Epithelial cell of esophagus (primary cell): ENCODE measurements at regions not wholly inside any gene's neighbourhood (a gene's known extent, or its start where the extent isn't known, plus 50 kb on each side); places are given as distances from the start of the nearest gene placed in this dataset.
A peak's percentile ranks its signal among the peaks of the same experiment; 100 is the strongest.

Source experiments
- DNase-seq: peaks from one replicate; pipeline ENCODE4 v3.0.0; 2010; ENCODE audit warnings: low read depth
- H3K4me3 ChIP-seq: 2 replicates; pipeline ENCODE4 v1.5.1; 2011; ENCODE audit warnings: mild to moderate bottlenecking, low read length, control low read depth
- TF ChIP-seq, protein P1 (sequence below): IDR thresholded peaks from 2 replicates; pipeline ENCODE4 v1.5.1; 2011; ENCODE audit warnings: low read depth, mild to moderate bottlenecking, low read length, control low read depth, inconsistent platforms; ENCODE audit not compliant: insufficient read depth; ENCODE audit errors: missing control alignments

DNA sequence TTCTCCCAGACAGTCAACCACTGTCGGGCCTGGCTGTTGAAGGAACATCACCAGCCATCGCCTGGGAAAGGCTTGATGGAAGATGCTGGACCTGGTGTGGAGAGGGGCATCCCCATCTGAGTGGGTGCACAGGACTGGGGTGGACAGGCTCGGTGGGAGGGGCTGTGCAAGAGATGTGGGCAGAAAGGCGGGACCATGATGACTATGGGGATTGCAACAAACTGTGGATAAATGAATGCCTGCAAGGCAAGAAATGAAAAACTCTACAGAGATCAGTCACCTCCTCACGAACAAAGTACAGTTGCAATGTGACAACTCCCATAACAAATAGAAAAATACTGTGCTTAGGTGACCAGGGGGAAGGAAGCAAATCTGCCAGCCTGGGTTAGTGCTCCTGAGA is 171.9 kb upstream of the GPR12 start:
- DNase-seq: no peak
- TF ChIP-seq, protein P1, sequence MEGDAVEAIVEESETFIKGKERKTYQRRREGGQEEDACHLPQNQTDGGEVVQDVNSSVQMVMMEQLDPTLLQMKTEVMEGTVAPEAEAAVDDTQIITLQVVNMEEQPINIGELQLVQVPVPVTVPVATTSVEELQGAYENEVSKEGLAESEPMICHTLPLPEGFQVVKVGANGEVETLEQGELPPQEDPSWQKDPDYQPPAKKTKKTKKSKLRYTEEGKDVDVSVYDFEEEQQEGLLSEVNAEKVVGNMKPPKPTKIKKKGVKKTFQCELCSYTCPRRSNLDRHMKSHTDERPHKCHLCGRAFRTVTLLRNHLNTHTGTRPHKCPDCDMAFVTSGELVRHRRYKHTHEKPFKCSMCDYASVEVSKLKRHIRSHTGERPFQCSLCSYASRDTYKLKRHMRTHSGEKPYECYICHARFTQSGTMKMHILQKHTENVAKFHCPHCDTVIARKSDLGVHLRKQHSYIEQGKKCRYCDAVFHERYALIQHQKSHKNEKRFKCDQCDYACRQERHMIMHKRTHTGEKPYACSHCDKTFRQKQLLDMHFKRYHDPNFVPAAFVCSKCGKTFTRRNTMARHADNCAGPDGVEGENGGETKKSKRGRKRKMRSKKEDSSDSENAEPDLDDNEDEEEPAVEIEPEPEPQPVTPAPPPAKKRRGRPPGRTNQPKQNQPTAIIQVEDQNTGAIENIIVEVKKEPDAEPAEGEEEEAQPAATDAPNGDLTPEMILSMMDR: no peak
- H3K4me3 ChIP-seq: no peak overlapping the region

DNA sequence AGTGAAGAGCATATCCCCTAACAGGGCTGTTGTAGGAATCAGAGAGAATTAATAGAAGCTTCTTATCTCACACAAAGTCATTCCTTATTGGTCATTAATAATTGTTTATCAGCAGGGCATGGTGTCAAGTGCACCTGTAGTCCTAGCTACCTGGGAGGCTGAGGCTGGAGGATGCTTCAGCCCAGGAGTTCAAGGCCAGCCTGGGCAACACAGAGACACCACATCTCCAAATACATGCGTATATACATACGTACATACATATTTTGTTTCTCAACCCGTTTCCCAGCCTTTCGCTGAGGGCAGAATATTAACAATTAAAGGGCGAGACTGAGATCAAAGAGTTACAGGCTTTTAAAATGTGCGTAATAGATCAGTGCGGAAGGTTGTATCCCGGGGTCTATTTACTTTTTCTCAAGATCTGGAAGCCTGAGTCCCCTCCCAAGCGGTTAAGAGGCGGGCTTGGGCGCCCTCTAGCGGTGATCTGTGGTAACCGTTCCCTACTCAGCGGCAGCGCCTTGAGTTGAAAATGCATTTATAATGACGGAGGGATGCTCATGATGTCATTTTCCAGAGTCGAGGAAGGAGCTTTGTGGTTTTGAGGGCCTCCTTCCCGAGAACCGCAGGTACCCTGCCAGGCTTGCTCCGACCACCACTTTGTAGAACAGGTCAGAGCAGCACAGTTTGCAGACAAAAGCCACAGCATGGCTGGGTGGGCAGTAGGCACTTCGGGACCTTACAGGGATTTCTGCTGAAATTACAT is 169.6 kb upstream of the GPR12 start:
- TF ChIP-seq, protein P1: peak; percentile 94
- peak; percentile 60 for DNase-seq
- H3K4me3 ChIP-seq: no peak overlapping the region

- DNase-seq: no peak
- H3K4me3 ChIP-seq: no peak overlapping the region
- TF ChIP-seq, protein P1: no peak
Measured at GRCh38 chr13:26927511-26927910, 166.9 kb upstream of the GPR12 start.

DNA sequence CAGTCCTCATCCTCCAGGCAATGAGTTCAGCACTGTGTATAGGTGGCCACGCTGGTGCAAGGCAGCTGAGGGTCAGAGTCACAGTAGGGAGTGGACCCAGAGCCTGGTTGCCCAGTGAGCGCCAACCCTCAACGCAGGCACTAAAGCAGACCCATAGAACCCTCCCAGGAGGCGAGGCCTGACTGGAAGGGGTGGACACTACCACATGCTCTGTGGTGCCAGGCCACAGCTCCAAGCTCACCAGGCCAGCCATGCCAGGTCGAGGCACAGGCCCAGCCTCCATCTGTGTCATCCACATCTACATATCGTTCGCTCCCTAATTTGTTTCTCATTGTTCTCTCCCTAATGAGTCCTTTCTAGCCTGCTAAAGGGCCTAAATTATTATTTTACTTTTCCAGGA is 165.8 kb upstream of the GPR12 start:
- DNase-seq: no peak
- TF ChIP-seq, protein P1: no peak
- H3K4me3 ChIP-seq: no peak overlapping the region

- H3K4me3 ChIP-seq: no peak overlapping the region
- TF ChIP-seq, protein P1: no peak
- peak; percentile 4 for DNase-seq
Measured at GRCh38 chr13:26923824-26924605, 163.4 kb upstream of the GPR12 start.

- no peak for DNase-seq
- TF ChIP-seq, protein P1: no peak
- no peak overlapping the region for H3K4me3 ChIP-seq
Measured at GRCh38 chr13:26921918-26922317, 161.3 kb upstream of the GPR12 start.
